ENCODE measurements at regions not wholly inside any gene's neighbourhood (a gene's known extent, or its start where the extent isn't known, plus 50 kb on each side); places are given as distances from the start of the nearest gene placed in this dataset.

GRCh38 chr15:53882311-53882710 is 95.9 kb upstream of the UNC13C start:
- TF ChIP-seq Cebpa-rat (IDR thresholded peaks at IDR 0.05), result no peak
- Histone ChIP-seq H3K9ac (no peak overlapping the region), H3K36me3 (no peaks in the 10 kb centered on the region), H3K4me2 (no peak overlapping the region), H3K9me3 (replicated peaks in 1 of 11) (no peaks in the 10 kb centered on the region), H3K4me1 (0 out of 20 replicates have a peak, but pooled peaks cover 0 to 4% (median 0%) of the 10 kb centered on the region in 10 experiments), H4K20me1 (no peaks in the 10 kb centered on the region), H3K27ac (no peak overlapping the region), H3K27me3 (no peaks in the 10 kb centered on the region), H3K4me3 (no peak overlapping the region)

DNA sequence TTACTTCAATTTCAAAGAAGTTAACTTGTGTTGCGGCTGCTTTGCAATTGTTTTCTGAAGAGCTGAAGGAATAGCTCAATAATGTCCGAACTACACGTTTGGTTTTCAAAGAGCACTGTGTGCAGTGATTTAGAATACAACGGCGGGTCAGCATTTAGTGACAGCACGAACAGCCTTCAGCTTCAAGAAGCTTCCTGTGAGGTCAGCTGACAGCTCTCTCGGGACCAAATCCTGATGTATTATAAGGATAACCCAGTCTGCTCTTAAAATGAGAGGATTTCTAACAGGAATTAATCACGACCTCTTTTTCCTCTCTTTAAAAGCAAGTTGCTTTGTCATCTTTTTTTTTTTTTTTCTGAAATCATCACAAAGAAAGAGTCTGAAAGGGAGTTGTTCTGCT is 97.9 kb upstream of the UNC13C start:
- Histone ChIP-seq H3K9ac (no peak overlapping the region), H3K4me2 (no peak overlapping the region), H3K36me3 (no peaks in the 10 kb centered on the region), H3K4me1 (0 out of 20 replicates have a peak, but pooled peaks cover 0 to 4% (median 0%) of the 10 kb centered on the region in 10 experiments), H3K9me3 (replicated peaks in 1 of 11) (no peaks in the 10 kb centered on the region), H3K4me3 (no peak overlapping the region), H4K20me1 (no peaks in the 10 kb centered on the region), H3K27ac (no peak overlapping the region), H3K27me3 (no peaks in the 10 kb centered on the region)
- TF ChIP-seq Cebpa-rat (IDR thresholded peaks at IDR 0.05), result no peak

DNA sequence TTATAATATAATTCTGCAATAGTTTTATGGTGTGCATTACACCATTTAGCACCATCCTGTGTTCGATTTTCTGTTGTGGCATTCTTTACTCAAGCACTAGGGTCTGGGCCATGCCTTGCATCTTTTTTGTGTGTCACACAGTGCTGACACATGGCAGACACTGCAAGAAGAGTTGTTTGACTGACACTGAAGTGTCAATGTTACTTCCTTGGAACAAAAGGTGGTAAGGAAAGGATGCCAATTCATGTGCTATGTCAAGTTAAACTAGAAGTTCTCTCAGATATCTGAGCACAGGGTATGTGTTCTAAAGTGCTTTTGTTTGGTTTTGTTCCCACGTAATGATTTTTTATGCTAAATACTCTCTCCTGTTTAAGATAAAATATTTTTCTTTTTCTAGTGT is 102.5 kb upstream of the UNC13C start:
- Histone ChIP-seq H3K27ac (no peak overlapping the region), H3K9ac (no peak overlapping the region), H3K36me3 (no peaks in the 10 kb centered on the region), H3K4me3 (no peak overlapping the region), H4K20me1 (no peaks in the 10 kb centered on the region), H3K4me2 (no peak overlapping the region), H3K4me1 (peaks cover 0 to 16% (median 0%) of the 10 kb centered on the region in 10 experiments; a peak in 3 of 20 replicates), H3K27me3 (no peaks in the 10 kb centered on the region), H3K9me3 (replicated peaks in 1 of 11) (peaks cover 0 to 2% (median 0%) of the 10 kb centered on the region in 11 experiments; a peak in 2 of 22 replicates)
- no peak for TF ChIP-seq Cebpa-rat (IDR thresholded peaks at IDR 0.05)

DNA sequence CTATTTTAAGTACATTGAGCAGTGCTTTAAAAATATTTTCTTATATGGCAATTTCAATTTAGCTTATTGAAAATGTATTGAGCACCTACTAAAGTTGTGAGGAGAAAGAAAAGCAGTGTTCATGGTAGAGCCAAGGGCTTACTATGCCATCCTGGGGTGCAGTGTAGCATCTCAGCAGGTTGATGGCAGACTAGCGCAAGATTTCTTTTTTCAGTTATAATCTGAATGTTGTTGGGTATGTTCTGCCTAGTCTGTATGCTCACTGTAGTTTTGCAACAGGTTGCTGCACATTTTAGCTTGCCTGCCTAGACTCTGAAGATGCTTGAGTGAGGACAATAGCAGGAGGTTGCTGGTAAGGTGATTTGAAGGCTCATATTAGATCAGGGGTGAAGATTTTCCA is 103.1 kb upstream of the UNC13C start:
- peaks cover 0 to 16% (median 0%) of the 10 kb centered on the region in 10 experiments; a peak in 3 of 20 replicates for H3K4me1 ChIP-seq
- no peak overlapping the region for H3K27ac ChIP-seq
- no peak overlapping the region for H3K4me3 ChIP-seq
- H3K36me3 ChIP-seq, result no peaks in the 10 kb centered on the region
- no peaks in the 10 kb centered on the region for H3K27me3 ChIP-seq
- no peaks in the 10 kb centered on the region for H4K20me1 ChIP-seq
- no peak for TF ChIP-seq Cebpa-rat (IDR thresholded peaks at IDR 0.05)
- H3K4me2 ChIP-seq, result no peak overlapping the region
- no peak overlapping the region for H3K9ac ChIP-seq
- H3K9me3 ChIP-seq (replicated peaks in 1 of 11), result peaks cover 0 to 8% (median 0%) of the 10 kb centered on the region in 11 experiments; a peak in 3 of 22 replicates

DNA sequence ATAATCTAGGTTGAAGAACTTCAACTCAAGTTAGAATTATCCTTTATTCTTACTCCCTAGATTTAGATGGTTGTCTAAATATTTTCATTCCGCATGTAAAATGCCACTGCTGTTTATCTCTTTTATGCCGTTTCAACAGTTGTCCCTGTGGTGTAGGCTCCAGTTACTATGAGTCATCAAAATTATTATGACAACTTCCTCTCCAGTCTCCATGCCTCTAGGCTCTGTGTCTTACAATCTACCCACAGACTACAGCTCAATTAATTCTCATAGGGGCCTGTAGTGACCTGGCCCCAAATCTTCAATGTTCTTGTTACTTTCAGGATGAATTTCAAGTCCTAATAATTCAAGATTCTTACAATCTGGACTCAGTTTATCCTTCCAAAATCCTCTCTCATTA is 105.8 kb upstream of the UNC13C start:
- H3K36me3 ChIP-seq, result no peaks in the 10 kb centered on the region
- no peak for TF ChIP-seq Cebpa-rat (IDR thresholded peaks at IDR 0.05)
- H4K20me1 ChIP-seq, result no peaks in the 10 kb centered on the region

DNA sequence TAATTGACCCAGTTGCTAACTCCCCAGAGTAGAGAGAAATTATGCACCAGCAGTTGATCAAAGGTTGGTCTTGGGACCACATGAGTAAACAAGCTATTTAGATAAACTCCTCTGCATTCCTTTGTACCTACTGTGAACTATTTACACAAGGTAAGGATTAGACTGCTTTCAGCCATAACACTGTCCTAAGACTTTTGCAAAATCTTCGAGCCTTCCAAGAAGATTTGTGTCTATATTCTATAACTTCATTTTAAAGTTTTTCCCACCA is 108.5 kb upstream of the UNC13C start:
- Histone ChIP-seq H3K36me3 (no peaks in the 10 kb centered on the region), H3K9ac (no peak overlapping the region), H3K4me3 (no peak overlapping the region), H3K4me1 (peaks cover 0 to 16% (median 0%) of the 10 kb centered on the region in 10 experiments; a peak in 3 of 20 replicates), H4K20me1 (no peaks in the 10 kb centered on the region), H3K4me2 (no peak overlapping the region), H3K9me3 (replicated peaks in 1 of 11) (peaks cover 0 to 8% (median 4%) of the 10 kb centered on the region in 11 experiments; a peak in 8 of 22 replicates), H3K27me3 (no peaks in the 10 kb centered on the region), H3K27ac (no peak overlapping the region)
- TF ChIP-seq Cebpa-rat (IDR thresholded peaks at IDR 0.05), result no peak

More for the DNA sequence above, 105.8 kb upstream of the UNC13C start:
- Histone ChIP-seq H3K27me3 (no peaks in the 10 kb centered on the region), H3K4me3 (no peak overlapping the region), H3K9me3 (replicated peaks in 1 of 11) (peaks cover 0 to 8% (median 4%) of the 10 kb centered on the region in 11 experiments; a peak in 8 of 22 replicates), H3K4me2 (peak overlapping the region in 1 of 11 experiments; percentile 11; a peak in 1 of 22 replicates), H3K27ac (no peak overlapping the region), H3K9ac (no peak overlapping the region), H3K4me1 (peaks cover 0 to 16% (median 0%) of the 10 kb centered on the region in 10 experiments; a peak in 3 of 20 replicates)

GRCh38 chr15:53869044-53869805 is 109.0 kb upstream of the UNC13C start:
- TF ChIP-seq Cebpa-rat (IDR thresholded peaks at IDR 0.05), result no peak
- Histone ChIP-seq H3K9ac (no peak overlapping the region), H3K9me3 (replicated peaks in 1 of 11) (peaks cover 0 to 8% (median 4%) of the 10 kb centered on the region in 11 experiments; a peak in 8 of 22 replicates), H3K4me2 (no peak overlapping the region), H3K36me3 (no peaks in the 10 kb centered on the region), H3K27ac (no peak overlapping the region), H3K4me1 (peaks cover 0 to 16% (median 0%) of the 10 kb centered on the region in 10 experiments; a peak in 3 of 20 replicates), H4K20me1 (no peaks in the 10 kb centered on the region), H3K27me3 (no peaks in the 10 kb centered on the region), H3K4me3 (no peak overlapping the region)

DNA sequence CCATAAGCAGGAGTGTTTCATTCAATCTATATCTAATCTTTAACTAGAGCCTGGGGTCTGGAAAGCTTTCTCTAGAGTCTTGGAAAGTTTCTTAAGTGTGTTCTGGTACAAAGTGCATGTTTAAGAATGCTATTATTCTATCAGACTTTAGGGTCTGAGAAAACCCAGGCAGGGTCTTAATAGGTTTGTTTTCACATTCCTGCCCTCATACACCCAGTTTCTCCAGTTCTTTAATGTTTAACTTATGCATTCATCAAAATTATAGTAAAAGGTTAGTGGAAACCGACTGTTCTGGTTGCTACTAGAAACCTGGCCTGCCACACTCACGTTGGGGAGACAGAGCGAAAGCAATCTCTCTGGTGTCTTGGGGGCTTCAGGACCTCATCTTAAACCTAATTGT is 102.9 kb upstream of the WDR72 start:
- H3K4me2 ChIP-seq, result no peak overlapping the region
- H4K20me1 ChIP-seq, result no peaks in the 10 kb centered on the region
- H3K36me3 ChIP-seq, result no peaks in the 10 kb centered on the region
- H3K9me3 ChIP-seq (replicated peaks in 1 of 11), result no peaks in the 10 kb centered on the region
- TF ChIP-seq Cebpa-rat (IDR thresholded peaks at IDR 0.05), result no peak
- H3K4me3 ChIP-seq, result no peak overlapping the region
- no peak overlapping the region for H3K9ac ChIP-seq
- no peaks in the 10 kb centered on the region for H3K27me3 ChIP-seq
- no peaks in the 10 kb centered on the region for H3K4me1 ChIP-seq
- no peak overlapping the region for H3K27ac ChIP-seq

DNA sequence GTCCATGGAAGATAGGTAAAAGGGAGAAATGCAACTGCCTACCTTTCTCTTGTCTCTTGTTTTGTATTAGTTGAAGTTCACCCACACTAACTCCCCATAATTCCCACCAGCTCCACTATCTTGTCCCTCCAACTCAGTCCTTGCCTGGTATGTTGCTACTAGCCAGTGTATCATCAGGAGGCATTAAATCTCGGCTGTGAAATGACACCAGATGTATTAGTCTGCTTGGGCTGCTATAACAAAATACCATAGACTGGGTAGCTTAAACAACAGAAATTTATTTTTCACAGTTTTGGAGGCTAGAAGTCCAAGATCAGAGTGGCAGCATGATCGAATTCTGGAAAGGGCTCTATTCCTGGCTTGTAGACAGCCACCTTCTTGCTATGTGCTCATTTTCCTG is 102.3 kb upstream of the WDR72 start:
- Histone ChIP-seq H3K36me3 (no peaks in the 10 kb centered on the region), H3K4me2 (no peak overlapping the region)
- no peak for TF ChIP-seq Cebpa-rat (IDR thresholded peaks at IDR 0.05)

More for the DNA sequence above, 102.3 kb upstream of the WDR72 start:
- H3K27me3 ChIP-seq, result no peaks in the 10 kb centered on the region
- no peaks in the 10 kb centered on the region for H3K9me3 ChIP-seq (replicated peaks in 1 of 11)
- H3K4me3 ChIP-seq, result no peak overlapping the region
- no peak overlapping the region for H3K9ac ChIP-seq
- no peaks in the 10 kb centered on the region for H3K4me1 ChIP-seq
- no peaks in the 10 kb centered on the region for H4K20me1 ChIP-seq
- no peak overlapping the region for H3K27ac ChIP-seq
